Stomach (tissue), 8 donors: ENCODE measurements at regions not wholly inside any gene's neighbourhood (a gene's known extent, or its start where the extent isn't known, plus 50 kb on each side); places are given as distances from the start of the nearest gene placed in this dataset.

ENCODE experiments used
- DNase-seq, 2 donors: peaks; one replicate each; pipeline versions ENCODE4 v3.0.0 to v3.0.0-alpha.2; 2013 to 2019
- H3K27ac ChIP-seq, 5 donors: fragments of 200-600 bp in 4 of 5; sonication (generic) in 4 of 5; one replicate each; pipeline ENCODE4 v1.5.1; 2013 to 2019; ENCODE audit warnings: mild to moderate bottlenecking in 1 of 5, moderate library complexity in 1 of 5
- H3K27me3 ChIP-seq, 3 donors: fragments of 200-600 bp; sonication (generic); one replicate each; pipeline ENCODE4 v1.5.1; 2017 to 2019; ENCODE audit warnings: mixed run types in 1 of 3
- H3K36me3 ChIP-seq, 4 donors: fragments of 200-600 bp; sonication (generic); 1 replicate in 3 of 4; 2 replicates in 1 of 4; pipeline ENCODE4 v1.5.1; 2016 to 2019
- H3K4me1 ChIP-seq, 4 donors: fragments of 200-600 bp; sonication (generic); one replicate each; pipeline ENCODE4 v1.5.1; 2016 to 2019
- H3K4me3 ChIP-seq, 4 donors: fragments of 200-600 bp; sonication (generic) in 3 of 4; one replicate each; pipeline ENCODE4 v1.5.1; 2016 to 2019; ENCODE audit warnings: mild to moderate bottlenecking in 1 of 4
- H3K9me3 ChIP-seq, 4 donors: fragments of 200-600 bp; sonication (generic); one replicate each; pipeline ENCODE4 v1.5.1; 2016 to 2019
- EP300 ChIP-seq: sonication (generic); formaldehyde crosslinking; IDR thresholded peaks from one replicate; pipeline ENCODE4 v1.6.1; 2017; ENCODE audit warnings: antibody characterized with exemption
- POLR2A ChIP-seq, 4 donors: fragments of 450-650 bp; IDR thresholded peaks; one replicate each; pipeline ENCODE4 v1.6.1; 2016; ENCODE audit warnings: antibody characterized with exemption in 4 of 4, control low read depth in 2 of 4, mild to moderate bottlenecking in 1 of 4, moderate library complexity in 1 of 4
- POLR2AphosphoS5 ChIP-seq, 3 donors: sonication (generic); formaldehyde crosslinking; IDR thresholded peaks; one replicate each; pipeline ENCODE4 v1.6.1; 2016; ENCODE audit warnings: antibody characterized with exemption in 3 of 3
- WGBS, 5 donors: extraction: QIAGEN DNeasy Blood & Tissue Kit in 3 of 5; methylation state at CpG; one replicate each; pipeline versions ENCODE4 v1.1.5 to v1.1.7; 2013 to 2018; 5-methylcytosine and 5-hydroxymethylcytosine counted together
- intact Hi-C: fragments of 100-400 bp; cut with DNase I; formaldehyde crosslinking; loops from one replicate; pipeline ENCODE4 v1.15.1; 2023; ENCODE audit warnings: low total_unique reads
- TF ChIP-seq, protein P1 (sequence below), 7 experiments: fragments of 450-650 bp in 4 of 7; fragments of 200-600 bp in 3 of 7; sonication (generic) in 3 of 7; IDR thresholded peaks; one replicate each; pipeline ENCODE4 v1.5.1; 2016 to 2019; ENCODE audit warnings: antibody characterized with exemption in 7 of 7, control low read depth in 2 of 7, mild to moderate bottlenecking in 1 of 7
- donor health status: healthy with polysubstance abuse.
- donor health status: Bipolar disorder and iron deficiency.
- donor health status: healthy.

DNA sequence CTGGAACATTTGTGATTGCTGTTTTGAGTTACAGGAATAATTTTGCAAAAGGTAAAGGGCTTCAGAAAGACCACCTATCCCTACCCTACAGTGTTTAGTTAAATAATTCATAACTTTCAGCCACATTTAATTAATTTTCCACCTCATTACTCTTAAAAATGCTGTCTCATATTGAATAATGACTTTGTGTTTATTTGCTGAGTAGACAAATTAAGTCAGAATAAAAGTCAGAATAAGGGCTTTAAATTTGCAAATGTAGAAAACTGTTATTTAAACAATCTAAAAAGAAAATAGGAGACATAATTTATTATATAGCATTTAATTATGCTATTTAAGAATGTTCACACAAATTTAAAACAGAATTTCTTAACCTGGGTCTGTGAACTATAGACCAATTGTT lies 293.7 kb upstream of the RIMS1 start:
- H3K36me3 ChIP-seq: no peaks in the 10 kb centered on the region
- intact Hi-C loops: no loop called here
- H3K9me3 ChIP-seq: no peaks in the 10 kb centered on the region
- H3K4me1 ChIP-seq: no peaks in the 10 kb centered on the region
- no peak overlapping the region for H3K4me3 ChIP-seq
- H3K27me3 ChIP-seq: peaks cover 0 to 8% (median 4%) of the 10 kb centered on the region in 3 donors
- no peak for TF ChIP-seq POLR2AphosphoS5 (IDR thresholded peaks at IDR 0.05)
- no peak for TF ChIP-seq EP300
- TF ChIP-seq, protein P1, sequence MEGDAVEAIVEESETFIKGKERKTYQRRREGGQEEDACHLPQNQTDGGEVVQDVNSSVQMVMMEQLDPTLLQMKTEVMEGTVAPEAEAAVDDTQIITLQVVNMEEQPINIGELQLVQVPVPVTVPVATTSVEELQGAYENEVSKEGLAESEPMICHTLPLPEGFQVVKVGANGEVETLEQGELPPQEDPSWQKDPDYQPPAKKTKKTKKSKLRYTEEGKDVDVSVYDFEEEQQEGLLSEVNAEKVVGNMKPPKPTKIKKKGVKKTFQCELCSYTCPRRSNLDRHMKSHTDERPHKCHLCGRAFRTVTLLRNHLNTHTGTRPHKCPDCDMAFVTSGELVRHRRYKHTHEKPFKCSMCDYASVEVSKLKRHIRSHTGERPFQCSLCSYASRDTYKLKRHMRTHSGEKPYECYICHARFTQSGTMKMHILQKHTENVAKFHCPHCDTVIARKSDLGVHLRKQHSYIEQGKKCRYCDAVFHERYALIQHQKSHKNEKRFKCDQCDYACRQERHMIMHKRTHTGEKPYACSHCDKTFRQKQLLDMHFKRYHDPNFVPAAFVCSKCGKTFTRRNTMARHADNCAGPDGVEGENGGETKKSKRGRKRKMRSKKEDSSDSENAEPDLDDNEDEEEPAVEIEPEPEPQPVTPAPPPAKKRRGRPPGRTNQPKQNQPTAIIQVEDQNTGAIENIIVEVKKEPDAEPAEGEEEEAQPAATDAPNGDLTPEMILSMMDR (IDR thresholded peaks at IDR 0.05): no peak
- TF ChIP-seq POLR2A (IDR thresholded peaks at IDR 0.05): no peak
- no peak for DNase-seq
- no peak overlapping the region for H3K27ac ChIP-seq

DNA sequence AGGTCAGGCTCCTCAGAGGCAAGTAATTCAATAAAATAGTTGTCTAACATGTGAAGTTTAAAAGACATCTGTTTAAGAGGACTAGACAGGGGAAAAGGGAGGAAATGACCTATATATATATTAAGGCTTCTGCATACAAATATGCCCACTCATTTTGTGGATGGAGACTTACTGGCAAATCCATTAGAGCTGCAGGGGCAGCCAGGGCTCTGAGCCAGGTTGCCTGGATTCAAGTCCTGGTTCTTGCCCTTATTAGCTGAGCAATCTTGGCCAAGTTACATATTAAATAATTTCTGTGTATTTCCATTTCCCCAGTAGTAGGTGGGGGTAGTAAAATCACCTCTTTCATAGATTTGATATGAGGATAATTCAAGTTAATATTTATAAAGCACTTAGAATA lies 287.0 kb upstream of the RIMS1 start:
- H3K4me1 ChIP-seq: no peaks in the 10 kb centered on the region
- no peaks in the 10 kb centered on the region for H3K36me3 ChIP-seq
- H3K9me3 ChIP-seq: no peaks in the 10 kb centered on the region
- no peak for TF ChIP-seq POLR2A (IDR thresholded peaks at IDR 0.05)
- TF ChIP-seq EP300: no peak
- no peak for TF ChIP-seq POLR2AphosphoS5 (IDR thresholded peaks at IDR 0.05)
- TF ChIP-seq, protein P1 (IDR thresholded peaks at IDR 0.05): no peak
- H3K27me3 ChIP-seq: no peaks in the 10 kb centered on the region
- H3K4me3 ChIP-seq: no peak overlapping the region
- DNase-seq: no peak
- H3K27ac ChIP-seq: no peak overlapping the region
- intact Hi-C loops: no loop called here

DNA sequence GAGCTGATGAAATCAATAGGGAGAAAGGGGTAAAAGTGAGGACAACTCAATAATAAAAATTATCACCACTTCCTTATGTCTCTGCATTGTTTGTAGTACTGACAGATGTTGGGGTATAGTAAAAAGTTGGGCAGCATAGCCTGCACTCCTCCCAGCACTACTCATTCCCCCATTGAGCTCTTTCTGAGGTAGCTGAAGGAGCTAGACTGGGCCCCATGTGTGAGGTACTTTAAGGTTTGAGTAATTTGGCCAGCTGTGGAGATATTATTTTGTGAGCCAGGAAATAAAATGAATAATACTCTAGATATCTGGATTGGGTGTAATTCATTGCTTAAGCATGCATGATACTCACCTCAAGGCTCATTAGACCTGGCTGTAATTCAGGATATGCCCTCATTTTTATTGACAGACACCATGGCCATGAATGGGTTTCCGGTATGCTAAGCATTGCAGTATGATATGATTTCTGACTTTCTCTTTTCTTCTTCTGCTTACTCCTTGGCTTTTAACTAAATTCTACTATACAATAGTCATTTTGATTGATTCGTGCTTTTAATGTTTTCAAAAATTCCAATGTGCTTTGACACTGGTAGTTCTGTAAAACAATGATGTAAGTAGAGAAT lies 283.9 kb upstream of the RIMS1 start:
- TF ChIP-seq EP300 (no peak), POLR2A (IDR thresholded peaks at IDR 0.05) (no peak), POLR2AphosphoS5 (IDR thresholded peaks at IDR 0.05) (no peak)
- TF ChIP-seq, protein P1 (IDR thresholded peaks at IDR 0.05): no peak
- H3K36me3 ChIP-seq: no peaks in the 10 kb centered on the region
- no peak overlapping the region for H3K4me3 ChIP-seq
- no peak overlapping the region for H3K27ac ChIP-seq
- H3K4me1 ChIP-seq: no peaks in the 10 kb centered on the region
- no peak for DNase-seq
- WGBS, 5 donors: 61 to 85% (median 64%) methylated on average over 2 of the region's 2 CpGs
- no peaks in the 10 kb centered on the region for H3K9me3 ChIP-seq
- H3K27me3 ChIP-seq: no peaks in the 10 kb centered on the region
- intact Hi-C loops: no loop called here

DNA sequence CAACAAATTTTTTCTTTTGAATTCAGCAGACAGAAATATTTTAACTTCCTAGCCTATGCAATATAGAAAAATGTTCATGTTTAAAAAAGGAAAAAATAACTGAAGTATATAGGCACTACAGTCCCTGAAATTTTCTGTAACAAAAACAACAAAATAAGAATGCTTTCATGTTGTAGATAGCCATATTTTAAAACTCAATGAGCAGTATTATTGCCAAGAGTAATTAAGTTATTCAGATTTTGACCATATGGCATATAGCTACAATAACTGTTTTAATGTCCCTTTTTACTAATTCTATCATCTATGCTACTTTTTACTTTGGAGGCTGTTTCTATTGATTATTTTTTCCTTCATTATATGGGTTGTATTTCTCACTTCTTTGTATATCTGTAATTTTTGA lies 283.3 kb upstream of the RIMS1 start:
- no peak for DNase-seq
- no peaks in the 10 kb centered on the region for H3K9me3 ChIP-seq

More for the DNA sequence above, 283.3 kb upstream of the RIMS1 start:
- Histone ChIP-seq H3K4me1 (no peaks in the 10 kb centered on the region), H3K27me3 (no peaks in the 10 kb centered on the region), H3K27ac (no peak overlapping the region), H3K4me3 (no peak overlapping the region), H3K36me3 (no peaks in the 10 kb centered on the region)
- intact Hi-C loops: no loop called here
- TF ChIP-seq POLR2A (IDR thresholded peaks at IDR 0.05) (no peak), EP300 (no peak), POLR2AphosphoS5 (IDR thresholded peaks at IDR 0.05) (no peak)
- TF ChIP-seq, protein P1 (IDR thresholded peaks at IDR 0.05): no peak
